ENCODE measurements at regions not wholly inside any gene's neighbourhood (a gene's known extent, or its start where the extent isn't known, plus 50 kb on each side); places are given as distances from the start of the nearest gene placed in this dataset.

DNA sequence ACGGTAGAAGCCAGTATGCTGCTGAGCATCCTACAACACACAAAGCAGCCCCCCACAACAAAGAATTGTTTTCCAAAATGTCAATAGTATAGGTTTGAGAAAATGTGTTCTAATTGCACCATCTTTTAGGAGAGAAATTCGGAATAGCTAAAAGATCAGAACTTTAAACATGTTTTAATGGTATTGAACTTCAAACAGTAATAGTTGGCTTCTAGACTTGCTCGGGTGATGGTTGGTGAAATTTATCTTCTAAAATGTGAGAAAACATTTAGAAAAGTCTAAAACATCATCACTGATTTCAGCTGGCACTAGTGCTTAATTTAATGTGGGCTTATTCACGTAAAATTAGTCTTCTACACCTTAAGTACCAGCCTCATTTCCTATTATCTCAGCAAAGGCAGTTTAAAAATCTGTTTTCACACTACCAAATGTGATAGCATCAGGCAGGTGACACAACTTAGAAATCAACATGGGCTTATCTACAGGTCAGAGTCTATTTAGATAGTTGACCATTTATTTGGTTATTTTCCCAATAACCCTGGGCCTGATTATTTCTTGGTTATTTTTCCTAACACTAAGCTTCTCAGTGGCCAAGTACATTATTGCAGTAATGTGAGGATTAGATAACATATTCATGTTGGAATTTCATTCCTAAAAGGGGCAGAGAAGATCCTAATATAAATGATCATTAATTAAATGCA lies 399.3 kb upstream of the PKN2 start:
- 85 to 86% methylated on average over 4 of the region's 4 CpGs for WGBS, 2 donors
- no peak for DNase-seq (ENCODE audit: low spot score in 2 of 2)
- TF ChIP-seq CTCF (IDR thresholded peaks at IDR 0.05) = no peak
- H3K4me3 ChIP-seq (ENCODE audit: low read depth, poor library complexity, severe bottlenecking) = no peak overlapping the region
- intact Hi-C loops (cut with DNase I; ENCODE audit: low total_unique reads) = no loop called here

DNA sequence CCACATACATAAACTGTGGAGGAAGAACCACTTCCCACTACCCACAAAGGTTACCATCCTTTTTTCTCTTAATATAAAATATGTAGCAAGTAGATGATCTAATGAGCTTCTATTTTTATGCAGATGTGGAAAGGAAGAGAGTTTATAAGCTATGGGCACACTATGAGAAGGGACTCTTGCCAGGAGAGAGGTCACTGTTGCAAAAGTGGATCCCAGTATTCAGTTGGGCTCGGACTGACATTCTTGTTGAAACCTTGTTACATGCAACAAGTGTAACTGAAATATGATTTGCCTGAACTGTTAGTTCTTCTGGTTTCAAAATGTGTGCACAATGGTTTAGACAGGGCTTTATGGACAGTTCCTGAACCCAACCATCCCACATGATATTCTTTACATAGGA lies 397.4 kb upstream of the PKN2 start:
- TF ChIP-seq CTCF (IDR thresholded peaks at IDR 0.05) (no peak), POLR2A (IDR thresholded peaks at IDR 0.05) (no peak)

GRCh38 chr1:88288571-88288970 lies 395.5 kb upstream of the PKN2 start:
- WGBS, 2 donors = 67 to 83% methylated on average over 2 of the region's 2 CpGs
- DNase-seq (ENCODE audit: low spot score in 2 of 2) = no peak
- TF ChIP-seq POLR2A (IDR thresholded peaks at IDR 0.05) (no peak), CTCF (IDR thresholded peaks at IDR 0.05) (no peak)
- H3K4me3 ChIP-seq (ENCODE audit: low read depth, poor library complexity, severe bottlenecking) = no peak overlapping the region
- intact Hi-C loops (cut with DNase I; ENCODE audit: low total_unique reads) = no loop called here

More for the DNA sequence above, 397.4 kb upstream of the PKN2 start:
- H3K4me3 ChIP-seq (ENCODE audit: low read depth, poor library complexity, severe bottlenecking) = no peak overlapping the region
- no peak for DNase-seq (ENCODE audit: low spot score in 2 of 2)
- intact Hi-C loops (cut with DNase I; ENCODE audit: low total_unique reads) = no loop called here
- 77 to 83% methylated on average over 1 of the region's 1 CpG for WGBS, 2 donors

DNA sequence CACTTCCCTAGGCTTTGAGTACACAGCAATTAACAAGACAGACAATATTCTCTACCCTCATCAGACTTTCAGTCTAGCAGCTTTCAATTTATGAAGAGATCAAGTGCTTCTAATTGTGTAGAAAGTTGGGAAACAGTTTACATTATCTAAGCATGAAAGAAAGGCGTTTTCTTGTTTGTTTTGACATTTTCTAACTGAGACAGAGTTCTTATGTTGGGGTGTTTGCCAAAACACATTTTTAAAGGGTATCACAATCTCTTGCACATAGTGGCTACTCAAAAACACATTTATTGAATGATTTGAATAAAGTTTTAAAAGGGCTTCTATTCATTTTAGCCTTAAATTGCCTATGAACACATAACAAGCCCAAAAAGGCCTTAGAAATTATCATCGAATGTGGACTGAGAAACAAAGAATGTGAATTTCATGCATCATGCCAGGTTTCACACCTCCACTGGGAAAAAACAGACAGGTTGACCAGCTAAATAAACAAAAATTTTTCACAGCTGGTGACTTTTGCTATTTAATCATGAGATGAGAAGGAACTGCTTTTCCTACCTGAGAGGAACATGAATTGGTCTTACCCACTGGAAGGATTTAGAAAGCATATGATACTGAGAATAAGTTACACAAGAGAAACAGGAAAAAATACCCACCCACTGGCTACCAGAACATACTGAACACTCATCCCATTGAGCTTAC lies 394.5 kb upstream of the PKN2 start:
- WGBS, 2 donors = 72 to 78% methylated on average over 2 of the region's 2 CpGs
- intact Hi-C loops (cut with DNase I; ENCODE audit: low total_unique reads) = no loop called here
- H3K4me3 ChIP-seq (ENCODE audit: low read depth, poor library complexity, severe bottlenecking) = no peak overlapping the region
- no peak for TF ChIP-seq POLR2A (IDR thresholded peaks at IDR 0.05)
- no peak for TF ChIP-seq CTCF (IDR thresholded peaks at IDR 0.05)
- DNase-seq (ENCODE audit: low spot score in 2 of 2) = no peak

GRCh38 chr1:88291611-88292354 lies 392.3 kb upstream of the PKN2 start:
- no peak overlapping the region for H3K4me3 ChIP-seq (ENCODE audit: low read depth, poor library complexity, severe bottlenecking)
- intact Hi-C loops (cut with DNase I; ENCODE audit: low total_unique reads) = no loop called here
- no peak for TF ChIP-seq CTCF (IDR thresholded peaks at IDR 0.05)
- no peak for TF ChIP-seq POLR2A (IDR thresholded peaks at IDR 0.05)
- DNase-seq (ENCODE audit: low spot score in 2 of 2) = no peak
- WGBS, 2 donors = 51 to 61% methylated on average over 5 of the region's 5 CpGs

Data from lower leg skin (tissue), 4 donors.